HG03442 (cell line): ENCODE measurements at regions not wholly inside any gene's neighbourhood (a gene's known extent, or its start where the extent isn't known, plus 50 kb on each side); places are given as distances from the start of the nearest gene placed in this dataset.

Experiments used
- ATAC-seq: cut with Tn5 transposase; IDR thresholded peaks from one replicate; pipeline ENCODE4 v1.9.1; 2021; ENCODE audit warnings: mild to moderate bottlenecking, moderate library complexity; ENCODE audit not compliant: unreplicated experiment

DNA sequence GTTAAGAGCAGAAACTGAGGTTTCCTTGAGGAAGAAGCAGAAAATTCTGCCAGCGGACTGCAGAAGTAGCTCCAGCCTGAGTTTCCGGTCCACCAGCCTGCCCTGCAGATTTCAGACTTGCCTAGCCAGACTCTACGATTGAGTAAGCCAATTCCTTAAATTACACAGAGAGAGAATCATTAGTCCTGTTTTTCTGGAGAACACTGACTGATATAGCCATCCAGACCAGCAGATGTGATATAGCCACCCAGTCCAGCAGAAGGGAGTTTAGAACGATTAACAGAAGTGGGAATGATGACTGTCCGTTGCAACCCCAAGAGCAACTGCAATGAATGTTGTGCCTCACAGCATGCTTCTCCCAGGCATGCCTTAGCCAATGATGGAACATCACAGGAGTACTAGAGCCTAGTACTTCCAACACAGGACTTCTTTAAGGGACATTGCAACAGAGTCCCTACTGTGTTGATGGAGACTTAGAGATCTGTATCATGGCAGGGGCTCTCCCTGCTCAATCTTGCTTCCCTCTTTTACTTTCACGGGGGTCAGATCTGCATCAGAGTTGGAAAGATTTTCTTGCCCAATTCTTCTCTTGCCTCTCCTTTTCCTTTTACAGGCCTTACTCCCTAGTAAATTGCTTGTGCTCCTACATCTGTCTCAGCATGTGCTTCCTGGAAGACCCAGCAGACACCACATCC, 264.6 kb upstream of the CLNK start:
- ATAC-seq: no peak

DNA sequence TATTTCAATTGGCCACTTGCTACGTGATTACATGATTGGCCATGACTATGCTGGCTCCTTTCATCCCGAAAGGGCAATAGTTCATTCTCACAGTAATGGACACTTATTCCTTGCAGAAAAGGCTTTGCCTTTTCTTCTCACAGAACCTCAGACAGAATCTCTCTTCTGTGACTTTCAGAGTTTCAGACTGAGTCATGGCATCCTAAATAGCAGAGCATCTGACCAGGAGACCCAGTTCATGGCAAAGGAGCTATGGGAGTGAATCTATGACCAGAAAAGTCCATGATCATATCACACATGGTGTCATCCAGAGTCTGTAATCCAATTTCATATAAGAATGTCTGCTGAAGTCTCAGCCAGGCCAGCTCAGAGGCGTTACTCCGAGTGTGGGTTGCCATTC, 263.3 kb upstream of the CLNK start:
- peak; percentile 43 for ATAC-seq

DNA sequence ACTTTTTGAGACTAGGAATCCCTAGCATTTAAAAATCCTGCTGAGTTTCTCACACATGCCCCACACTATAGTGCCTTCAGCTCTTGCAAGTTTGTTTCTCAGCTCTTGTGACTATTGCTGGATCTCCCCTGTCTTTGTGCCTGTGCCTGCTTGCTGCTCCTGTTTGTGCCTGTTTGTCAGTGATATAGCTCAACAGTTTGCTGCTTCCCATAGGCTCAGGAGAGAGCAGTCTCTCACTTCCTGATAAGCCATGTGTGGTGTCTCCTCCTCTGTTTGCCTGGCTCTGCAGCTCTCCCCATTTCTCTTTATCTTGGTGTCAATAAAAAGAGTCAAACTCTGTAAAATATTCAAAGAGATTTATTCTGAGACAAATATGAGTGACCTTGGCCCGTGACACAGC, 259.8 kb upstream of the CLNK start:
- ATAC-seq: no peak

DNA sequence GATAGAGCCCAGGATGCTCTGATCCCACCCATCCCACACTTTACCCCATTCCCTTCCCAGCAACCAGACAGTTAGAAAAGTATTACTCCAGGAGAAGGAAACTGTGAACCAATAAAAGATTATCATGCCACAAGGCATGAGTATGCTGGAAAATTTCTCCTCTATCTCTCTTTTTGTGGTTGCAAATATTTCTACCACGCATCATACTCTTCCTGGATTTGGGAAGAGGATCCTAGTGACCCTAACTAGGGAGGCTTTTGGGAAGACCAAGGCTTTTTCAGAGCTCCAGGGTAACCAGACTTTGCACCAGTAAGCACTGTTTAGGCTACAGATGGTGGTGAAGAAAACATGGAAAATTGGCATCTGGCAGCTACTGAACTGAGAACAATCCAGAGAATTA, 257.6 kb upstream of the CLNK start:
- ATAC-seq: no peak

DNA sequence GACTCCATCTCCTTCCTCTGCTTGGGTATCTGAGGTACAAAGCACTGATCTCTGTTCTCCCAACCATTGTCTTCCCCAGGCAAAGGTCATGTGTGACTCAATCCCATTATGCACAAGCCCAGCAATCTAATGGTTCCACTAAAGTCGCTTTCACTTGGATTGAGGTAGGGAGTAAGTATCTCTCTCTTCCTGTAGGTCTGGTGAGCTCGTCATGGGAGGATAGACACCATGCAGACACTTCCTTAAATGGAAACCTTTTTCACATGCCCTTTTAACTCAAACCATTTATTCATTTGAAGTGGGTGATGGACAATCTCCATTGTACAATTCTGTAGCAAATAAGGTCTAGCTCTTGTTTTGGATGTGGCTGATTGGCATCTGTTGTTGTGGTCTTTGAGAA, 245.2 kb upstream of the CLNK start:
- ATAC-seq: no peak

DNA sequence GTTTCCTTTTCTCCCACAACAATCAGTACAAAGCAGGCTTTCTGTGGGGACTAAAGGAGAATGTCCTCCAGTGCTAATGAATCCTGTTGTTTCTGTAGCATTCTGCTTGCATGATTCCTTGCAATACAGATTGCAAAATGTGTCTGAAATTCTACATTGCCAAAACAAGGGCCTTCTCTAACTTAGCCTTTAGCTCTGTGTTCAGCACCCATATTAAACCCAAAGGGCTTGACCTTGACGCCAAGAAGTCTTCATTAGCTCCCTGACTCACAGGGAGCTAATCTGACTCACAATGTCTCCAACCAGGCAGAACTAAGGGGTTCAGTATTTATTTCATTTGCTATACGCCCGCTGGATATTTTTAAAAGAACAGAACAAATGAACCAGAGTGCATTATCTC, 241.4 kb upstream of the CLNK start:
- ATAC-seq: no peak

DNA sequence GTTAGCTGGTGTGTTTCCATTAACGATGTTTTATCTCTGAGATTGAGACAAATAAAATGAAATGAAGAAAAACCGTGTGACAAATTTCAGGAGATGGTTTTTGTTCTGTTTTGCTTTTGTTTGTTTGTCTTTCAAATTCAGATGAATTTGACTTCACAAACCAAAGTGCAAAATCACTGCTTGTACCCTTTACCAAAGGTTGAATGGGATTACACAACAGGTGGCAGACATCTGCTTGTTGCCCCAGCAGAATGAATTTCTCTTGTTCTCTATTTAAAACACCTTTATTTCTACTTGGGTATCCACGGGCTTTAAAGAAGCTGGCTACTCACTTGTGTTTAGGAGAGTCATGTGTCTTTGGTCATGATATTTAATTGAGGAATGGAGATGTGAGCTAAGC, 239.7 kb upstream of the CLNK start:
- ATAC-seq: no peak

DNA sequence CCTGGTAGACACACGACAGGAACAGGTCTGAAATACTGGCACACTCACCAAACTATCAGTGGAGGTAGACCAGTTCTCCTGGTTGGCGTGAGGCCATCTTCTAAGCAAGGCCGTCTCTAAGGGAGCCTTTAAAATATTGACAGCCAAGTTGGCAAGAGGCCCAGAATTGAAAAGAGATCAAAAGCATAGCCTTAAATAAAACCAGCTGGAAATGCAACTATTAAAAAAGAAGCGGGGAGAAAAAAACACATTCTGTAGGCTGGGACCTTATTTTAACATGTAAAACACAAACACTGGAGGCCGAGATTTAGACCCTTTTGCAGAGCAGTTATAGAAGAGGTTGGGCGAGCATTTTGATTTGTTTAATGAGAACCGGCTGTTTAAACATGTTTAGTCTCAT, 233.0 kb upstream of the CLNK start:
- no peak for ATAC-seq

DNA sequence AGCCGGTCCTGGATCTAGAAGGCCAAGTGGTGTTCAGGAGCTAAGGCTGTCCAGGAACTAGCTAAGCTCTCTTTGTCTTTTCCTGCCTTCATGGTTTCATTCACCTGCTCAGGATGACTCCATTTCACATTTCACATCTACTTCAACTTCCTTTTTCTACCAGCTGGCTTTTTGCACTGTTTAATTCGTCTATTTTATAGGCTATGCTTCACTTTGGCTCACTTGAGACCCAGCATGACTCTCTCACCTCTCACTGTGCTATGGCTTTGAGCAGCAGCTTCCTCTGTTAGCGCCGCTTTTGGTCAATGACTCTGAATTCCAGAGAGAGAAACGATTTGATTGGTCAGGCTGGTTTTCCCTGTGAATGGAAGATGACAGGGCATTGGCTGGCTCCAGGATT, 213.5 kb upstream of the CLNK start:
- ATAC-seq: no peak

DNA sequence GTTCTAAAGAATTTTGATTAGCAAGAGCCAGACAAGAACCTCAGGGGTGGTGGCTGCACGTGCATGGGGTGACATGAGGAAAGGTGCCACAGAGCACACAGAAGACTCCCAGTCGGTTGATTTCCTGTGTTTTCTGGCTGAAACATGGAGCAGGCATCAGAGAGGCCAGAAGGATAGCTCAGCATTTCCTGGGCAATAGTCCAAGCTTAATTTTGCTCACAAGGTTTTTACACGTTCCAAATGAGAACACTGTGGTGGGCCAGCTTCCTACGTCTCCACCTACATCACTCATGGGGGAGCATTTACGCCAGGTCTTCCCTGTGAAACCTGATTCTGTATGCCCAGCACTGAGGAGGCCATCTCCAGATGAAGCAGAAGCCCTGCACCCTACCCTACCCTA, 212.5 kb upstream of the CLNK start:
- ATAC-seq: no peak

DNA sequence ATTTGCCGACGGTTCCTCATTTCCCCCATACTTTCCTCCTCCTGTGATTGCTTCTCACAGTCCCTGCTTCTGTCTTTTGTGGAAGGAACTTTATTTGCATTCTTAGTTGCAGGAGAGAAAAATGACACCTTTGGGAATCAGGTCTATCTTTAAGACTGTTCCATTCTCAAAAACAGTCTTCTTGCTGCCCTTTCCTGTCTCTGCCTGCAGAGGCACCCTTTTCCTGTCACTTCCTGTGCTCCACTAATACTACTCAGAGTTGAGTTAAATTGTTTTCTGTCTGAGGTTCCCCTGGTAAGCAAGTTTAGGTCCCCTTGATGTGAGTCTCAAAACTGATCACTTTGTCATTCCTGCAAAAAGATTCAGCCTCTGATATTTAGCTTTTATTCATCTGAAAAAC, 208.8 kb upstream of the CLNK start:
- peak; percentile 84 for ATAC-seq

DNA sequence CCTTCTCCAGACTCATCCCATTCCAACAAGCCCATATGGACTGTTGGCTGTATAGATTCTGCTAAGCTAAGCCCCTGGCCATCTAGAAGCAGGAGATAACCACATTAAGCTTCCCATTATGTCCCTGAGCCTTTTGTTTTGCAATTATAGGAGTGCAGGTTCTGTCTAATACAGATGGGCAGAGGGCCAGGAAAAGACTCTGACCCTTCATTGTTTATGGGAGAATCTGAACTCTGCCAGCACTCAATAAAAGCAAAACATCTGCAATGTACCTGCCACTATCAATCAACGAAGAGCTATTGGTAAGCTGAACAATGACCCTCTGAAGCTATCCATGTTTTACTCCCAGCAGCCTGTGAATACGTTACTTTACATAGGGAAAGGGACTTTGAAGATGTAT, 207.3 kb upstream of the CLNK start:
- no peak for ATAC-seq

DNA sequence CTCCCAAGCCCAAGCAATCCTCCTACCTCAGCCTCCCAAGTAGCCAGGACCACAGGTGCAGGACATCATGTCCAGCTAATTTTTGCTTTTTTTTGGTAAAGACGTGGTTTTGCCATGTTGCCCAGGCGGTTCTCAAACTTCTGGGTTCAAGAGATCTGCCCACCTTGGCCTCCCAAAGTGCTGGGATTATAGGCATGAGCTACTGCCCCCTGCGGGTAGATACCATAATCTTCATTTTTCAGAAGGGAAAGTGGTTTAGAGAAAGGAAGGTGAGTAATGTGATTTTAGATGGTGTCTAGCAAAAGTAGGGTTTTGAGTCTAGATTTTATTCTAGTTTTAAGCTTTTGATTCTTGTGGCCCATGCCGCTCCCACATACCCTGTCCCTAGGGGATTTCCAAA, 205.3 kb upstream of the CLNK start:
- ATAC-seq: no peak

DNA sequence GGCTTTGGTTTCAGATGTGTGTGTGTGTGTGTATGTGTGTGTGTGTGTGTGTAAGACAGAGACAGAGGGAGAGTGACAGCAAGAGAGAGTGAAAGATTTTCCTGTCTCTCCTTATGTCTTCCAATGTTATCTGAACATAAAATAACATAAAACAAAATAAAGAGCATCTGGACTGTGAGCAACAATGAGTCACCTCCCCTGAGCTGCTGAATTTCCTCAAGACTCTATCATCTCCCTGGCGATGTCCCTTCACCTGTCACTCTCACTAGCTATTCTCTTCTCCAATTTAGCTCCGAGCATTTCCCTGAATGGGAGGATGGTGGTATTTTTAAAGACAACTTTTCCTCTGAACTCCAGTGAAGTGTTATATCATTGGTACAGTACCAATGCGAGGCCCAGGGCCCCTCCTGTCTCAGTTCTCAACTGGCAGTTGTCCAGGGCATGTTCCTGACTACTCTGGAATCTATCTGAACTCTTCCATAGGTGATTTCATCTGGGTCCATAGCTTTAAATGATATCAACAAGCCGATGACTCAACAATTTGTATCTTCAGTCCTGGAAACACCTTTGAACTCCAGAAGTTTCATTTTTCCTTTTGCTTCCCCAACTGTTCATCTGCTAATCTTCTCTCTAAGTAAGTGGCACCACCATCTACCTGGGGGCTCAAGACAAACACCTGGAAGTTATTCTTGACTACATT, 195.0 kb upstream of the CLNK start:
- no peak for ATAC-seq

DNA sequence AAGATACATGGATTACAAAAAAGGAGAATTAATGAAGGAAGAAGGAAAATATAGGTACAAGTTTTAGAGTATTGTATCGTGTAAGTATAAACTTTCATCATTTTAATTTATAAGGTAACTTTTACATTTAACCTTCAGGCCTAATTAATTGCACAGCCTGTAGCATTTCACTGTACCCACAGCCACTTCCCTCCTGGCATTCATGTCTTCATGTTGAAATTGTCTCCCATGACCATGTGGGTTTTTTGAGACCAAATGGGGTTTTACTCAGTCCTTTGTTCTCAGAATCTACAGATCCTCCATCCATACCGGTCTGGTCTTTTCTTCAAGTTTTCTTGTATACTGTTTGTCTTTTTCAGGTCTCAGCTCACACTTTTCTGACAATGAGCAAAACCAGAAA, 194.3 kb upstream of the CLNK start:
- no peak for ATAC-seq

DNA sequence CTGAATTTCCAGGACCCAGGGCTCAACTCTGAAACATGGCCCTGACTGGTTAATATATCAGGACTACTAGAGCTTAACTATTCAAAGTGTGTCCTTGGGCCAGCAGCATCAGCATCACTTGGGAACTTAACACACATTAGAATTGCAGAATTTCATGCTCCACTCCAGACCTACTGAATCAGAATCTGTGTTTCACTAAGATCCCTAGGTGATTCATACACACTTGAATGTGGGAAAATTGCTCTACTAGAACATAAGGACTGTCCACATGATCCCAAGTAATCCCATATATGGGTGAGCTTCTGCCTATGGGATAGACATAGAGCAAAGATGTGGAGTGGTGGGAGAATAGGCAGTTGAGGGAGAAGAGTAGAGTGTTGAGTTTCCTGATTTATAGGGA, 192.5 kb upstream of the CLNK start:
- ATAC-seq: no peak

DNA sequence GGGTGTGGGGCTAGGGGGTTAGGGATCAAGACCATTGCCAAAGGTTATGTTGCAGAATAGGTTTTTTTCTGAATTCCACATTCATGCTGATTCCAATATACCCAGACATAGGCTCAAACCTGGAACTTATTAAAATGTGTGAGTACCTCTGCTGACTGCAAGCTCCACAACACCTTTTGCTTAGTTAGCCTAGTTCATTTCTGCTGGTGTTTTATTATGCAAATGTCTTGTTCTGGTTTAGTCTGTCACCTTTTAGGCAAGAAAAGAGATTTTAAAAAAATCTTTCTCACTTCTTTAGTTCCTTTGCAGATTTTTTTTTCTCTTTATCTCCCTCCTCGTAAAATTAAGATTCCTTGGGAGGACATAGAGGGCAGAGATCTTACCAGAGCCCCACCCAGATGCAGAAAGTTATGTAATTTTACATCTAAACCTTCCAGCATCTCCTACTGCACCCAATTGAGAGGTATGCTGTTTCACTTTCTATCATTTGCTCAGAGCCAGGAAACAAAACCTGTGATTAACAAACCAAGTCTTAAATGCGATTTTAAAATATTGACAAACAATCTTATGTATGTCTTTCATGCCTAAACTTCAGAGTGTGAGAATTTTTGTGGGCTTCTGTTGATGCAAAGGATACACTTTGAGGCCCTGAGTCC, 190.7 kb upstream of the CLNK start:
- no peak for ATAC-seq

DNA sequence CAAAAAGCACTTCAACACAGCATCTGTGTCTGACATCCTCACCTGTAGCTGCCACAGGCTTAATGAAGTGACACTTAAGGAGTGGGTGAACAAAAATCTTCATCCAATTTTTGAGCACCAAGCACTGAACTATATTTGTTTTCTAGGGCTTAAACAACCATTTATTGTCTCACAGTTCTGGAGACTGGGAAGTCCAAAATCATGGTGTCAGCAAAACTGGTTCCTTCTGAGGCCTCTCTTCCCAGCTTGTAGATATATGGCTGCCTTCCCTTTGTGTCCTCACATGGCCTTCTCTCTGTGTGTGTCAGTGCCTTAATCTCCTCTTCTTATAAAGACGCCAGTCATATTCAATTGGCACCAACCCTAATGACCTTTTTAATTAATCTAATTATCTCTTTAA, 189.2 kb upstream of the CLNK start:
- no peak for ATAC-seq

DNA sequence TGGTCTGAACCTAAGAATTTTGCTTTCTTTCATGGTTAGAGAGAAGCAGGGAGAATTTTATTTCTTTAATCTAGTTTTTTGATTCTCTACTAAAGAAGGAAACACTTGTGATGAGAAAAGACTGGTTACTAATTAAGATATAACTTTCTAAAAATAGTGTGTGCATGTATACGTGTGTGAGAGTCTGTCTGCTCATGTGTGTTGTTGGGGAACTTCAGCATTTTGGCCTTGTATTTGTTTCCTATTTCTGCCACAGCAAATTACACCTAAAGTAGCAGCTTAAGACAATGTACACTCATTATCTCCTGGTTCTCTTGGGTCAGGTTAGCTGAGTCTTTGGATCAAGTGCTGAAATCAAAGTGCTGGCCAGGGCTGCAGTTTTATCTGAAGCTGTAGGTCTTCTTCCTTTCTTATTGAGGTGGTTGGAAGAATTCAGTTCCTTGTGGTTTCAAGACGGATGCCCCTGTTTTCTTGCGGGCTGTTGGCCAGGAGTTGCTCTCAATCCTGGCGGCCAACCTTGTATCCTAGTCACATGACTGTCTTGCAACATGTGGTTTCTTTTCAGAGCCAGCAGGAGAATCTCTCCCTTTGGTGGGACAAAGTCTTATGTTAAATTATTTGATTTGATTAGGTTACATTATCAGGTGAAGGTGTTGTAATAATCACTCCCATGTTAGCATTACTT, 188.4 kb upstream of the CLNK start:
- ATAC-seq: no peak

DNA sequence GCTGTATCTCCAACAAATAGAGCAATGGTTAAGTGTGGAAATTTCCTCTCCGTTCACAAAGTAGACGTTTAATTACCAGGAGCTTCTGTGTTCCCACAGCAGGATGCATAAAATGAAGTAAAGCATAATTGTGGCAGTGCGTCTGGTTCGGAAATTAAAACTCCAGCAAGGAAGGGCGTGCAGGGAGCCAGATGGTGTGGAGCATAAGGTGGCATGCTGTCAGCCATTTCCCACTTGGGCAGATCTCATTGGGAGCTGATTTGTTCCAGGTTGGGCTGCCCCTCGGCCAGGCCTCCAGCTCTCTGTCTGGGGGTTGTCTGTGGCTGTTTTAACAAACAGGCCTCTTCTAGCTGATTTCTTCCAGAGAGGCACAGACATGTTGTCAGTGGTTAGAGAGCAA, 182.1 kb upstream of the CLNK start:
- ATAC-seq: no peak

DNA sequence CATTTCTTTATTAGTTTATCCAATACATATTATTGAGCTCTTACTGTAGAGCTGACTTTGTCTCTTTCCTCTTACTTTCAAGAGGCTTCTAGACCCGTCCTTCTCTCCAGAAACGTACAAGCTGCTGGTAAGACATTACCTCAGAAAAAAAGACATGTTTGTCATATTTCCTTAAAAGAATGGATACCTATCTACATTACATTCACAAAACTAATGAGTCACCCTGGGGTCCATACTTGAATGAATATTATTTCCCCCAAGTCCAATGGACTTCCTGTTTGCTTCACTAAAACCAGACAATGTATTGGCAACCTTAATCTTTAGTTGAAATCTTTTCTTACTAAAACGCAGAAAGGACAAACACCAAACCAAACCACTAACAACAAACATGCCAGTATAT, 176.5 kb upstream of the CLNK start:
- ATAC-seq: no peak

DNA sequence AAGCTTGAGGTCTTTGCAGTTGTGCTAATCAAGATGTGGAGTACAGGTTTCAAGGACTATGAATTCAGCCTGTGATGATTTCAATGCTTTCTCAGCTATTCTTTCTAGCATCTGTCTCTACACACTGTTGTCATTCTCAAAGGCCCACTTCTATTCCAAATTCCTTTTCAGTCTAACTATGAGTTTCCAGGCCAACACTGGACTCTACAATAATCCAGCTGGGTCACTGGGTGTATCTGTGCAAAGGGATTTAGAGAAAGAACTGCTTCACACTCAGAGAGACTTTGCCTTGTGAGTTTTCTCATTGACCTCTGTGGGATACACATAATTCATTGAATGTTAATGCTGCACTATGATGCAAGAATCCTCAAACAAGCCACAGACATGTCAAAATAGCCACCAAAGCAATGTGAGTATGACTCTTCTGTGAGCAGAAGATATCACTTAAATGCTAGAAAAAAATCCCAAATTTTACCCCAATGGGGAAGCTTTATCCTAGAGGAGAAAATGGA, 171.8 kb upstream of the CLNK start:
- no peak for ATAC-seq
